BJ (cell line): ENCODE measurements at regions not wholly inside any gene's neighbourhood (a gene's known extent, or its start where the extent isn't known, plus 50 kb on each side); places are given as distances from the start of the nearest gene placed in this dataset.

Experiments used
- CTCF ChIA-PET: fragments of 350-600 bp; formaldehyde crosslinking; extraction: SDS; loops from one replicate; lab custom pipeline; 2021; ENCODE audit warnings: antibody characterized with exemption, inconsistent platforms; lab: Yijun Ruan, JAX
- POLR2A ChIA-PET: fragments of 300-600 bp; sonication (Branson Sonifier 250); formaldehyde crosslinking; extraction: SDS; loops from one replicate; lab custom pipeline; 2021; ENCODE audit warnings: antibody characterized with exemption; lab: Charles Lee
- DNase-seq: peaks from one replicate; pipeline ENCODE4 v3.0.0-alpha.2; 2011; ENCODE audit warnings: low read depth
- H3K27me3 ChIP-seq: 2 replicates; pipeline ENCODE4 v1.6.0; 2011; ENCODE audit warnings: low read length; ENCODE audit not compliant: control insufficient read depth, insufficient read depth
- H3K36me3 ChIP-seq: 2 replicates; pipeline ENCODE4 v1.5.1; 2011; ENCODE audit warnings: low read length; ENCODE audit not compliant: control insufficient read depth, insufficient read depth
- H3K4me3 ChIP-seq: 2 replicates; pipeline ENCODE4 v1.5.1; 2011; ENCODE audit warnings: low read depth, mild to moderate bottlenecking, control low read depth, low read length
- TF ChIP-seq, protein P1 (sequence below): IDR thresholded peaks from 2 replicates; pipeline ENCODE4 v1.5.1; 2011; ENCODE audit warnings: low read depth, mild to moderate bottlenecking, control low read depth, inconsistent platforms, low read length, moderate library complexity; ENCODE audit not compliant: insufficient read depth

DNA sequence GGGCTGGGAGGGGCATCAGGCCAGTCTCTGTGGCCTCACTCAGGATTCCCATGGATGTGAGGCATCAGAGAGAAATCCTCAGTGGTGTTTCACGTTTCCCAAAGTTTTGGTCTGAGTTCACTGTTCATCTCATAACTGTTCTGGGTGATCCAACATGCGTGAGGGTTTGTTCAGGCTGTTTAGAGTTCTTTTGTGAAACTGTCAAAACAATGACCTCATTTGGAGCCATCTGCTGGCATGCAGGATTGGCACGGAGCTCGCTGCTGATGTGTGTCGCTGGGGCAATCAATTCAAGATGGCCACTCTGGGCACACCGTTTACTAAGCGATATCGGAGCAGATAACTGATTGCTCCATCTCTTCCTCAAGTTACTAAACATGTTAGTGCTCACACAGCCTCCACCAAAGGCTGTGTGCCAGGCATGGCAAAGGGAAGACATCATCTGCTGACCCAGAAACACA lies 365.6 kb downstream of the WDR11 start:
- ChIA-PET POLR2A (no interaction called here), CTCF (no interaction called here)
- H3K27me3 ChIP-seq, result no peaks in the 10 kb centered on the region
- no peaks in the 10 kb centered on the region for H3K36me3 ChIP-seq
- no peak overlapping the region for H3K4me3 ChIP-seq
- TF ChIP-seq, protein P1, sequence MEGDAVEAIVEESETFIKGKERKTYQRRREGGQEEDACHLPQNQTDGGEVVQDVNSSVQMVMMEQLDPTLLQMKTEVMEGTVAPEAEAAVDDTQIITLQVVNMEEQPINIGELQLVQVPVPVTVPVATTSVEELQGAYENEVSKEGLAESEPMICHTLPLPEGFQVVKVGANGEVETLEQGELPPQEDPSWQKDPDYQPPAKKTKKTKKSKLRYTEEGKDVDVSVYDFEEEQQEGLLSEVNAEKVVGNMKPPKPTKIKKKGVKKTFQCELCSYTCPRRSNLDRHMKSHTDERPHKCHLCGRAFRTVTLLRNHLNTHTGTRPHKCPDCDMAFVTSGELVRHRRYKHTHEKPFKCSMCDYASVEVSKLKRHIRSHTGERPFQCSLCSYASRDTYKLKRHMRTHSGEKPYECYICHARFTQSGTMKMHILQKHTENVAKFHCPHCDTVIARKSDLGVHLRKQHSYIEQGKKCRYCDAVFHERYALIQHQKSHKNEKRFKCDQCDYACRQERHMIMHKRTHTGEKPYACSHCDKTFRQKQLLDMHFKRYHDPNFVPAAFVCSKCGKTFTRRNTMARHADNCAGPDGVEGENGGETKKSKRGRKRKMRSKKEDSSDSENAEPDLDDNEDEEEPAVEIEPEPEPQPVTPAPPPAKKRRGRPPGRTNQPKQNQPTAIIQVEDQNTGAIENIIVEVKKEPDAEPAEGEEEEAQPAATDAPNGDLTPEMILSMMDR, result no peak
- no peak for DNase-seq

DNA sequence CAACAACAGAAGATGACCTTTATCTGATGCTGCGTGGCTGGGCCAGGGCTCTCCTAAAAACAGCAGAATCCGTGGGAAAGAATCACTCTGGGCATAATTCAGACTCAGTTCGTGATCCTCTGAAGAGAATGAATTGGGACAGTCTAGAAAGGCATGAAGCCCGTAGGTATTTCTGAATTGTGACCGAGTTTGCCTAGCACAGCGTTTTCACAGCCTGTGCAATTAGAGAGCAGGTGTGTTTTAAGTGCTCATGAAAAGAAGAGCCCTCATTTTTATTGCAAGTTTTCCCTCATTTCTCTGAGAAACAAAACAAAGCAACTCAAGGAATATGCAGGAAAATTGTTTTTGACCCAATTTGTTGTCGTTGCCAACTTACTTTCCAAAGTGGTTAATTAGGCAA lies 366.2 kb downstream of the WDR11 start:
- Histone ChIP-seq H3K36me3 (no peaks in the 10 kb centered on the region), H3K27me3 (no peaks in the 10 kb centered on the region), H3K4me3 (no peak overlapping the region)
- ChIA-PET CTCF (no interaction called here), POLR2A (no interaction called here)
- no peak for DNase-seq
- TF ChIP-seq, protein P1, result no peak

DNA sequence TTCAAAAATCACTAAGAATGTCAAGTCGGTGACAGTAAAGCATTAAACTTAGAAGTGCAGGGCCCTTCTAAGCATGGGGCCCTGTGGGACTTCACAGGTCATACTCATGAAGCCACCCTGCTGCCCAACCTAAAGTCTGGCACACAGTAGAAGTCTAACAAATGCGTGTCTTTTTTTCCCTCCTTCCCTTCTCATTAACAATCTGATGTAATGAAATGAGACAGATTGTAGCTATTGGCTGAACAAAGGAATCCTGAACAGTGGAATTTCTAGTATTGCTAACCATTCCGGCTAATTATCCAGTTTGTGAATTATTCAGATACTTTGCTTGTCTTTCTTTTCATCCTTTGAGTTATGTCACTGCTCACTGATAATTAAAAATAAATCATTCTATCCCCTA lies 369.9 kb downstream of the WDR11 start:
- TF ChIP-seq, protein P1, result no peak
- ChIA-PET CTCF (no interaction called here), POLR2A (no interaction called here)
- DNase-seq, result no peak
- Histone ChIP-seq H3K36me3 (no peaks in the 10 kb centered on the region), H3K4me3 (no peak overlapping the region), H3K27me3 (no peaks in the 10 kb centered on the region)

DNA sequence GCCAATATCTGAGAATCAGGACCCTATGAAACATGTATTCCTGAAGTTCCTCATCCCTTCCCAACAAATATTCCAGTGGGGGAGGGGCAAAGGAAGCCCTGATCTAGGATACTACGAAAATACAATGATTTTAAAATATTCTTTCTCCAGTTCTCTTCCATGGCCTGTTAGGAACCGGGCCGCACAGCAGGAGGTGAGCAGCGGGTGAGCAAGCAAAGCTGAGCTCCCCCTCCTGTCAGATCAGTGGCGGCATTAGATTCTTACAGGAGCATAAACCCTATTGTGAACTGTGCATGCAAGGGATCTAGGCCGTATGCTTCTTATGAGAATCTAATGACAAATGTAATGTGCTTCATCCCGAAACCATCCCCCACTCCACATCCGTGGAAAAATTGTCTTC lies 370.8 kb downstream of the WDR11 start:
- ChIA-PET POLR2A (no interaction called here), CTCF (no interaction called here)
- H3K36me3 ChIP-seq, result no peaks in the 10 kb centered on the region
- H3K27me3 ChIP-seq, result no peaks in the 10 kb centered on the region
- H3K4me3 ChIP-seq, result no peak overlapping the region
- no peak for DNase-seq
- TF ChIP-seq, protein P1, result no peak

DNA sequence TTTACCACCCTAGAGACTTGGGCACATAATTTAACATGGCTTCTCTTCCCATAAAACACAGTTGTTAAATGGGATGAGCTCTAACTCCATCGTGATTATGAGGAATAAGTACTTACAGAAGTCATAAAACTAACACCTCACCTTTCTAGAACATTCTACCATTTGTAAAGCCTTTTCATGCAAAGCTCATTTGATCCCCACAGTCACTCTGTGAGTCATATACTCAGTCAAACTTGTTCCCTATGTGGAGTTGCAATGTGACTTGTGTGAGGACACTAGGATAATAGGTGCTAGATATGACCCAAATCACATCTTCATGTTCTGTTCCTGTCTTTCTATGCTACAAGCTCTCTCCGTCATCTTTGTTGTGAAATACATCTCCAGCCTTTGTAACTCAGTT lies 371.7 kb downstream of the WDR11 start:
- no peak for DNase-seq

More for the DNA sequence above, 371.7 kb downstream of the WDR11 start:
- H3K4me3 ChIP-seq, result no peak overlapping the region
- no peaks in the 10 kb centered on the region for H3K36me3 ChIP-seq
- TF ChIP-seq, protein P1, result no peak
- ChIA-PET CTCF (no interaction called here), POLR2A (no interaction called here)
- no peaks in the 10 kb centered on the region for H3K27me3 ChIP-seq
